Left ventricle myocardium inferior (tissue), 1 donor: ENCODE measurements at regions not wholly inside any gene's neighbourhood (a gene's known extent, or its start where the extent isn't known, plus 50 kb on each side); places are given as distances from the start of the nearest gene placed in this dataset.

Source experiments
- DNase-seq: peaks from one replicate; pipeline ENCODE4 v3.0.0-alpha.2; 2020
- H3K27ac ChIP-seq: fragments of 200-600 bp; replicated peaks from 2 replicates; pipeline ENCODE4 v1.8.0; 2021
- H3K27me3 ChIP-seq: fragments of 200-600 bp; 2 replicates; pipeline ENCODE4 v1.8.0; 2021; ENCODE audit warnings: low read depth
- H3K36me3 ChIP-seq: fragments of 200-600 bp; 2 replicates; pipeline ENCODE4 v1.8.0; 2021
- H3K4me1 ChIP-seq: fragments of 200-600 bp; 2 replicates; pipeline ENCODE4 v1.8.0; 2021
- H3K4me3 ChIP-seq: fragments of 200-600 bp; 2 replicates; pipeline ENCODE4 v1.8.0; 2021; ENCODE audit warnings: mild to moderate bottlenecking, moderate library complexity
- H3K9me3 ChIP-seq: fragments of 200-600 bp; replicated peaks from 2 replicates; pipeline ENCODE4 v1.8.0; 2021
- intact Hi-C: fragments of 100-400 bp; cut with micrococcal nuclease; formaldehyde crosslinking; loops from one replicate; pipeline ENCODE4 v1.11.0; 2022
- TF ChIP-seq, protein P1 (sequence below): fragments of 200-600 bp; IDR thresholded peaks from 2 replicates; pipeline ENCODE4 v1.8.0; 2021; ENCODE audit warnings: antibody characterized with exemption, mild to moderate bottlenecking, borderline replicate concordance
- donor health status: DM: no; HTN: yes; CAD: no; lungs with severe emphysema.

DNA sequence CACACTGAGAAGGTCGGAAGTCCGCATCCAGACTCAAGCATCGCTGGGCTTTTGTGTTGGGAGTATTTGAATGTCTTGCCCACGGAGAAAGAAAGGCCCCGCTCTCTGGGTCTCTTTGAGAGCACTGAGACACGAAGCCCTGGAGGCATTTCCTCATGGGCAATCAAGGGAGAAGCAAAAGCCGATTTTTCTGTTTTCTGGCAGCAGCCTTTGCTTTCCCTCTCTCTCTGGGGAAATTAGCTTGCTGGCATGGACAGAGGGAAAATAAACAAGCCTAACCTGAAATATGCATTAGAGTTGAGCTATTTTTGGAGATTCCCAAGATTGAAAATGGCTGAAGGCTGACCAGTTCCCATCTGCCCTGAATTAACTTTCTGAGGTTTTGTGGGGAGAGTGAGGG lies 238.7 kb downstream of the HAPSTR1 start:
- intact Hi-C loops = no loop called here
- Histone ChIP-seq H3K27me3 (no peaks in the 10 kb centered on the region), H3K4me3 (no peak overlapping the region), H3K4me1 (no peaks in the 10 kb centered on the region), H3K27ac (no peak overlapping the region), H3K36me3 (no peaks in the 10 kb centered on the region), H3K9me3 (no peaks in the 10 kb centered on the region)
- DNase-seq = no peak
- TF ChIP-seq, protein P1, sequence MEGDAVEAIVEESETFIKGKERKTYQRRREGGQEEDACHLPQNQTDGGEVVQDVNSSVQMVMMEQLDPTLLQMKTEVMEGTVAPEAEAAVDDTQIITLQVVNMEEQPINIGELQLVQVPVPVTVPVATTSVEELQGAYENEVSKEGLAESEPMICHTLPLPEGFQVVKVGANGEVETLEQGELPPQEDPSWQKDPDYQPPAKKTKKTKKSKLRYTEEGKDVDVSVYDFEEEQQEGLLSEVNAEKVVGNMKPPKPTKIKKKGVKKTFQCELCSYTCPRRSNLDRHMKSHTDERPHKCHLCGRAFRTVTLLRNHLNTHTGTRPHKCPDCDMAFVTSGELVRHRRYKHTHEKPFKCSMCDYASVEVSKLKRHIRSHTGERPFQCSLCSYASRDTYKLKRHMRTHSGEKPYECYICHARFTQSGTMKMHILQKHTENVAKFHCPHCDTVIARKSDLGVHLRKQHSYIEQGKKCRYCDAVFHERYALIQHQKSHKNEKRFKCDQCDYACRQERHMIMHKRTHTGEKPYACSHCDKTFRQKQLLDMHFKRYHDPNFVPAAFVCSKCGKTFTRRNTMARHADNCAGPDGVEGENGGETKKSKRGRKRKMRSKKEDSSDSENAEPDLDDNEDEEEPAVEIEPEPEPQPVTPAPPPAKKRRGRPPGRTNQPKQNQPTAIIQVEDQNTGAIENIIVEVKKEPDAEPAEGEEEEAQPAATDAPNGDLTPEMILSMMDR = no peak

DNA sequence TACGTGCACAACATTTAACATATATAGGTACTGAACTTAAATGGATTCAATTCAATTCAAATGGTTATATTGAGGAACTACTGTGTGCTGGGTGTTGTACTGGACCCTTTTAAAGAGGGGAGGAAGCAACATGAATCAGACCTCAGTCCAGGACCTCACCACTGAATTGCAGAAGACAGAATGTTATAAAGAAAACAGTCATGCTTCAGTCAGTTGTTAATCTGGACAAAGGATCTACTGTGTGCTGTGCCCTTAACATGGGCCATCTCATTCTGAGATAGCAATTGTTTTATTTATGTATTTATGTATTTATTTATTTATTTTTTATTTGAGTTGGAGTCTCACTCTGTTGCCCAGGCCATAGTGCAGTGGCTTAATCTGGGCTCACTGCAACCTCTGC lies 240.1 kb downstream of the HAPSTR1 start:
- no peak for DNase-seq
- Histone ChIP-seq H3K27ac (no peak overlapping the region), H3K4me3 (no peak overlapping the region), H3K36me3 (no peaks in the 10 kb centered on the region), H3K27me3 (no peaks in the 10 kb centered on the region), H3K4me1 (no peaks in the 10 kb centered on the region), H3K9me3 (no peaks in the 10 kb centered on the region)
- intact Hi-C loops = no loop called here
- TF ChIP-seq, protein P1 = no peak

DNA sequence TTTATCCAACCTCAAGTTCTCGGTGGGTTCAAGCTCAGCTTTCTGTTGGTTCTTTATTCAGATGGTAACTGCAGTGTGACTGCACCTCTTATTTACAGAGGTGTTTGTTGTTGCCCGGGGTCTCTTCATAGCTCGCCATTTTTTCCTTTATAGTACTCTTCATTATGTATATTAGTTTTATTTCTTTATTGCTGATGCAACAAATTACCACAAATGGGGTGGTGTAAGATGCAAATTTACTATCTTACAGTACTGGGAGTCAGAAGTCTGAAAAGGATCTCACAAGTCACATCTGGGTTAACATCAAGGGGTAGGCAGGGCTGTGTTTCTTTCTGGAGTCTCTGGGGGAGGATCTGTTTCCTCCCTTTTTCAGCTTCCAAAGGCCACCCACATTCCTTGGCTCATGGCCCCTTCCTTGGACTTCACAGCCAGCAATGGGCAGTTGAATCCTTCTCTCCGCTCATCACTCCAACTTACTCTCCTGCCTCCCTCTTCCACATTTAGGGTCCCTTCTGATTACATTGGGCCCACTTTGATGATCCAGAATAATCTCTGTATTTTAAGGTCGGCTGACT lies 241.2 kb downstream of the HAPSTR1 start:
- intact Hi-C loops = no loop called here
- no peak for DNase-seq
- H3K4me1 ChIP-seq = peaks cover 2% of the 10 kb centered on the region
- H3K27me3 ChIP-seq = no peaks in the 10 kb centered on the region
- TF ChIP-seq, protein P1 = no peak
- no peaks in the 10 kb centered on the region for H3K9me3 ChIP-seq
- no peak overlapping the region for H3K4me3 ChIP-seq
- H3K36me3 ChIP-seq = no peaks in the 10 kb centered on the region
- no peak overlapping the region for H3K27ac ChIP-seq

DNA sequence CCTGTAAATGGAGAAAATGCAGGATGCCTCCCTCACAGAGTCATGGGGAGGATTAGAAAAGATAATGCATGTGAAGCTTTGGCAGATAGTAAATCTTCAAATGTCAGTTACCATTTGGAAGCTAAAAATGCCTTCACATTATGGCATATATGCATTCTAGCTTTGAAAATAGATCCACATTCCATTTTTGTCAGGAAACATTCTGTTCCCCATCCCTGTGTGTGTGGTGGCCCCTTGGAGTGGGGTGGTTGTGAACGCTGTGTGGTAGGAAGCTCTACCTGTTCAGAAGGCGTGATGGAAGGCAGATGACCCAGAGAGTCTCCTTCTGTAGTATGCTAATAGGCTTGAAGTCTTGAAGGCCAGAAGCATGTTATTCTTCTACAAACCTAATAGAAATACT lies 242.0 kb downstream of the HAPSTR1 start:
- H3K9me3 ChIP-seq = no peaks in the 10 kb centered on the region
- DNase-seq = no peak
- no peaks in the 10 kb centered on the region for H3K27me3 ChIP-seq
- intact Hi-C loops = no loop called here
- TF ChIP-seq, protein P1 = no peak
- H3K4me3 ChIP-seq = no peak overlapping the region
- no peaks in the 10 kb centered on the region for H3K36me3 ChIP-seq
- peaks cover 9% of the 10 kb centered on the region for H3K4me1 ChIP-seq
- no peak overlapping the region for H3K27ac ChIP-seq

DNA sequence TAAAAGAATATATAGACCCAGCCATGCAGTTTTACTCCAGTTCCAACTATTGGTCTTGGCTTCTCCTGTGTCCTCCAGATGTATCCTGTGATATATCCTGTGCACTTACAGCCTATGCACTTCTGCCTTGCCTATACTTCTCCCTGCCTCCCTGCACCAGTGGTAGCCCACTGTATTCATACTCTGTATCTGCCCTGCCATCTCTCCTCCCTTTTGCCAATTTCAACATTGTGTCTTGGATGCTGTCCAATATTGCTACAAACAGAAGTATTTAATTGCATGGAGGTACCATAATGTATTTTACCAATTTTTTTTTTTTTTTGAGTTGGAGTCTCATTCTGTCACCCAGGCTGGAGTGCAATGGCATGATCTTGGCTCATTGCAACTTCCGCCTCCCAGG lies 242.7 kb downstream of the HAPSTR1 start:
- Histone ChIP-seq H3K4me3 (no peak overlapping the region), H3K27ac (no peak overlapping the region), H3K9me3 (no peaks in the 10 kb centered on the region), H3K27me3 (no peaks in the 10 kb centered on the region), H3K4me1 (peaks cover 9% of the 10 kb centered on the region), H3K36me3 (no peaks in the 10 kb centered on the region)
- no peak for DNase-seq
- intact Hi-C loops = no loop called here
- TF ChIP-seq, protein P1 = no peak
